CD4-positive, CD25-positive, alpha-beta regulatory T cell (primary cell): ENCODE measurements at regions not wholly inside any gene's neighbourhood (a gene's known extent, or its start where the extent isn't known, plus 50 kb on each side); places are given as distances from the start of the nearest gene placed in this dataset.

ENCODE experiments used
- ATAC-seq, 2 donors: fragments of 150-1000 bp; cut with Tn5 transposase; one replicate each; pipeline ENCODE4 v1.10.0; 2021; ENCODE audit warnings: low read depth in 2 of 2, moderate number of reproducible peaks in 2 of 2, moderate library complexity in 1 of 2
- DNase-seq, 3 donors: peaks; one replicate each; pipeline versions ENCODE4 v3.0.0 to v3.0.0-alpha.2; 2012 to 2022; ENCODE audit warnings: mixed read lengths in 1 of 3
- H3K27ac ChIP-seq: one replicate; pipeline ENCODE4 v1.7.0; 2013; ENCODE audit warnings: mild to moderate bottlenecking, low read length; ENCODE audit not compliant: insufficient read depth, poor library complexity, severe bottlenecking
- H3K27me3 ChIP-seq: one replicate; pipeline ENCODE4 v1.7.0; 2013; ENCODE audit warnings: low read length; ENCODE audit not compliant: control insufficient read depth, insufficient read depth
- H3K36me3 ChIP-seq: one replicate; pipeline ENCODE4 v1.7.0; 2013; ENCODE audit warnings: mild to moderate bottlenecking, low read length, moderate library complexity; ENCODE audit not compliant: control insufficient read depth, insufficient read depth
- H3K4me1 ChIP-seq: 2 replicates; pipeline ENCODE4 v1.7.0; 2013; ENCODE audit warnings: mild to moderate bottlenecking, low read length; ENCODE audit not compliant: insufficient read depth, control insufficient read depth, poor library complexity, severe bottlenecking
- H3K4me3 ChIP-seq: one replicate; pipeline ENCODE4 v1.7.0; 2013; ENCODE audit warnings: low read depth, mild to moderate bottlenecking, low read length, moderate library complexity
- H3K9me3 ChIP-seq, 2 experiments: 1 replicate in 1 of 2; 2 replicates in 1 of 2; pipeline ENCODE4 v1.7.0; 2013; ENCODE audit warnings: low read length in 2 of 2, mild to moderate bottlenecking in 1 of 2, moderate library complexity in 1 of 2; ENCODE audit not compliant: control insufficient read depth in 2 of 2
- H3K27ac Mint-ChIP-seq, 3 donors: one replicate each; pipeline ENCODE4 v1.8.0; 2020 to 2022; ENCODE audit warnings: mild to moderate bottlenecking in 3 of 3, mixed read lengths in 3 of 3, moderate library complexity in 2 of 3
- H3K27me3 Mint-ChIP-seq: one replicate; pipeline ENCODE4 v1.8.0; 2022; ENCODE audit warnings: mild to moderate bottlenecking, mixed read lengths
- H3K36me3 Mint-ChIP-seq: one replicate; pipeline ENCODE4 v1.8.0; 2020; ENCODE audit warnings: mixed read lengths
- H3K4me1 Mint-ChIP-seq, 4 donors: one replicate each; pipeline ENCODE4 v1.8.0; 2020 to 2022; ENCODE audit warnings: mixed read lengths in 4 of 4, mild to moderate bottlenecking in 1 of 4
- H3K4me3 Mint-ChIP-seq, 4 donors: one replicate each; pipeline ENCODE4 v1.8.0; 2020 to 2022; ENCODE audit warnings: mild to moderate bottlenecking in 4 of 4, mixed read lengths in 4 of 4, moderate library complexity in 3 of 4
- H3K9me3 Mint-ChIP-seq, 7 donors: one replicate each; pipeline ENCODE4 v1.8.0; 2020 to 2022; ENCODE audit warnings: mixed read lengths in 7 of 7, mild to moderate bottlenecking in 3 of 7, moderate library complexity in 2 of 7

- Mint-ChIP-seq H3K27me3 (peaks cover 4% of the 10 kb centered on the region), H3K4me1 (no peaks in the 10 kb centered on the region), H3K4me3 (no peak overlapping the region), H3K36me3 (no peaks in the 10 kb centered on the region), H3K9me3 (peaks cover 0 to 3% (median 2%) of the 10 kb centered on the region in 7 donors), H3K27ac (no peak overlapping the region)
- no peak for ATAC-seq
- DNase-seq, result no peak
- no peak overlapping the region for H3K27ac ChIP-seq
- peaks cover 1% of the 10 kb centered on the region for H3K27me3 ChIP-seq
- H3K4me1 ChIP-seq, result no peaks in the 10 kb centered on the region
- no peaks in the 10 kb centered on the region for H3K9me3 ChIP-seq
- H3K36me3 ChIP-seq, result no peaks in the 10 kb centered on the region
- H3K4me3 ChIP-seq, result no peak overlapping the region
Observed at GRCh38 chr6:8195040-8195713, 92.8 kb upstream of the EEF1E1 start.

- H3K9me3 Mint-ChIP-seq, result peaks cover 0 to 3% (median 2%) of the 10 kb centered on the region in 7 donors
- peaks cover 4% of the 10 kb centered on the region for H3K27me3 Mint-ChIP-seq
- ATAC-seq, result no peak
Observed at GRCh38 chr6:8194490-8194889, 92.1 kb upstream of the EEF1E1 start.

GRCh38 chr6:8193541-8193940 is 91.2 kb upstream of the EEF1E1 start:
- H3K4me3 Mint-ChIP-seq, result no peak overlapping the region
- Histone ChIP-seq H3K4me3 (no peak overlapping the region), H3K36me3 (no peaks in the 10 kb centered on the region), H3K27me3 (peaks cover 1% of the 10 kb centered on the region), H3K27ac (no peak overlapping the region), H3K9me3 (no peaks in the 10 kb centered on the region), H3K4me1 (no peaks in the 10 kb centered on the region)
- H3K27me3 Mint-ChIP-seq, result peaks cover 4% of the 10 kb centered on the region
- no peak for ATAC-seq
- H3K36me3 Mint-ChIP-seq, result no peaks in the 10 kb centered on the region
- no peak for DNase-seq
- H3K4me1 Mint-ChIP-seq, result no peaks in the 10 kb centered on the region
- H3K27ac Mint-ChIP-seq, result no peak overlapping the region
- peaks cover 0 to 3% (median 2%) of the 10 kb centered on the region in 7 donors for H3K9me3 Mint-ChIP-seq

More at GRCh38 chr6:8194490-8194889, 92.1 kb upstream of the EEF1E1 start:
- Histone ChIP-seq H3K9me3 (no peaks in the 10 kb centered on the region), H3K4me1 (no peaks in the 10 kb centered on the region), H3K27ac (no peak overlapping the region), H3K36me3 (no peaks in the 10 kb centered on the region), H3K4me3 (no peak overlapping the region), H3K27me3 (peaks cover 1% of the 10 kb centered on the region)
- Mint-ChIP-seq H3K4me1 (no peaks in the 10 kb centered on the region), H3K36me3 (no peaks in the 10 kb centered on the region), H3K27ac (no peak overlapping the region), H3K4me3 (no peak overlapping the region)
- DNase-seq, result no peak

- no peak overlapping the region for H3K4me3 Mint-ChIP-seq
- Histone ChIP-seq H3K4me3 (no peak overlapping the region), H3K4me1 (no peaks in the 10 kb centered on the region), H3K36me3 (no peaks in the 10 kb centered on the region), H3K27ac (no peak overlapping the region), H3K27me3 (no peaks in the 10 kb centered on the region), H3K9me3 (no peaks in the 10 kb centered on the region)
- ATAC-seq (no peak), DNase-seq (no peak)
- H3K27ac Mint-ChIP-seq, result no peak overlapping the region
- H3K36me3 Mint-ChIP-seq, result no peaks in the 10 kb centered on the region
- H3K9me3 Mint-ChIP-seq, result peaks cover 0 to 3% (median 2%) of the 10 kb centered on the region in 7 donors
- peaks cover 4% of the 10 kb centered on the region for H3K27me3 Mint-ChIP-seq
- H3K4me1 Mint-ChIP-seq, result no peaks in the 10 kb centered on the region
Observed at GRCh38 chr6:8192597-8192996, 90.2 kb upstream of the EEF1E1 start.

DNA sequence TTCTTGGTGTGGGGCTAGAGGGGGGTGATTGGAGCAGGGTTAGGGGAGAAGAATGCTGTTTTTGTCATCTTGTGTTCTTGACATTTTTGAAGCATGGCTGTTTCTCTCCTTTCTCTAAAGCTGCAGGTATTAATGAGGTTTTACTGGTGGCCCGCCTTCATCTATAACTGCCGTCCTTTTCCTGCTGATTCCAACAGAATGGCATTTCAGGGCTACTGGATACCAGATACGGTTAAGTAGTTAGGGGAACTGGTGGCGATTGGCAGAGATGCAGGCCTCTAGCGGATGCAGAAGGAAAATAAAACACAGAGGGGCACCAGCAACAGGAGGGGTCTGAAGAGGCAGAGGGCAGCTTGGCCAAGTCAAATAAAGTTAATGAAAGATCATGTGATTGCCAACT is 89.7 kb upstream of the EEF1E1 start:
- H3K27ac Mint-ChIP-seq, result no peak overlapping the region
- Histone ChIP-seq H3K36me3 (no peaks in the 10 kb centered on the region), H3K4me1 (no peaks in the 10 kb centered on the region), H3K9me3 (no peaks in the 10 kb centered on the region), H3K27me3 (no peaks in the 10 kb centered on the region), H3K27ac (no peak overlapping the region), H3K4me3 (no peak overlapping the region)
- H3K9me3 Mint-ChIP-seq, result peaks cover 0 to 3% (median 1%) of the 10 kb centered on the region in 7 donors
- H3K4me1 Mint-ChIP-seq, result no peaks in the 10 kb centered on the region
- DNase-seq (no peak), ATAC-seq (no peak)
- no peaks in the 10 kb centered on the region for H3K36me3 Mint-ChIP-seq
- H3K27me3 Mint-ChIP-seq, result peaks cover 4% of the 10 kb centered on the region
- no peak overlapping the region for H3K4me3 Mint-ChIP-seq

GRCh38 chr6:8191629-8192028 is 89.3 kb upstream of the EEF1E1 start:
- Mint-ChIP-seq H3K36me3 (no peaks in the 10 kb centered on the region), H3K27me3 (peaks cover 4% of the 10 kb centered on the region), H3K4me3 (no peak overlapping the region), H3K9me3 (peaks cover 0 to 3% (median 1%) of the 10 kb centered on the region in 7 donors), H3K4me1 (no peaks in the 10 kb centered on the region), H3K27ac (no peak overlapping the region)
- no peaks in the 10 kb centered on the region for H3K9me3 ChIP-seq
- no peaks in the 10 kb centered on the region for H3K27me3 ChIP-seq
- no peaks in the 10 kb centered on the region for H3K4me1 ChIP-seq
- H3K4me3 ChIP-seq, result no peak overlapping the region
- DNase-seq, result no peak
- H3K36me3 ChIP-seq, result no peaks in the 10 kb centered on the region
- no peak for ATAC-seq
- no peak overlapping the region for H3K27ac ChIP-seq

GRCh38 chr6:8187209-8187608 is 84.9 kb upstream of the EEF1E1 start:
- no peak for ATAC-seq
- Mint-ChIP-seq H3K9me3 (no peaks in the 10 kb centered on the region), H3K27ac (no peak overlapping the region), H3K36me3 (no peaks in the 10 kb centered on the region), H3K27me3 (no peaks in the 10 kb centered on the region), H3K4me1 (no peaks in the 10 kb centered on the region), H3K4me3 (no peak overlapping the region)
- no peak for DNase-seq
- Histone ChIP-seq H3K27ac (no peak overlapping the region), H3K4me1 (no peaks in the 10 kb centered on the region), H3K27me3 (no peaks in the 10 kb centered on the region), H3K4me3 (no peak overlapping the region), H3K9me3 (no peaks in the 10 kb centered on the region), H3K36me3 (no peaks in the 10 kb centered on the region)

DNA sequence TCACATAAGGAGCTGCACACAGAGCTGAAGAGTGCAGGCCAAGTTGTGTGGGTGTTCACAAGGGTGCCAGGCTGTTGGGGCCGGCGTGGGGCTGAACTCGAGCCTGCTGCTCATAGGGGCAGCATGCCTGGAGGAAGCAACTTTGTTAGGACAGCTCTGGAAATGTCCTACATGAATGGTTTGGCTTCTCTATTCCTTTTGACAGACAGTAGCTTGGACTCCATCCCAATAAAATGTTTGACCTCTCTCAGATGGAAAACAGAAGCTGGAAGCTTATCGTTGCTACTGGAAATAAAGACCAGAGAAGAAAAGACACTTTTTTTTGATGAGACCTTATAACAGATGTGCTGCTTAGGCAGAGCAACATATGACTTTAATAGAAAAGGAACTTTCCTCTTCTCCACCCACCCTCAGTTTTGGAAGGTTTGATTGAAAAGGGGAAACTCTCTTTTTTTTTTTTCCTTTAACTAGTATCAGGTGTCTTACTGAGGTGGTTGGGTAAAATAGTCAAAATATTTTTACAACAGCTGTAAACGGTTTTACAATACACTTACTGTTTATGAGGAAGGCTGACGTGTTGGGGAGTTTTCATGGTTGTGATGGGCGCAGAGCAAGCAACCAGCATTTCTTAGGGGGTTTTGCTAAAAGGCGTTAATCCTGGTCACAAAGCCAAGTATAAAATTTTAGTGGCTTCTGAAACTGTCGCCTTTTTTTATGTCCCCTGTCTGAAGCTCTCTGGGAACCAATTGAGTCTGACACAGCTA is 80.7 kb upstream of the EEF1E1 start:
- H3K36me3 Mint-ChIP-seq, result no peaks in the 10 kb centered on the region
- DNase-seq, result no peak
- Histone ChIP-seq H3K27me3 (no peaks in the 10 kb centered on the region), H3K9me3 (no peaks in the 10 kb centered on the region), H3K4me1 (no peaks in the 10 kb centered on the region), H3K36me3 (no peaks in the 10 kb centered on the region), H3K27ac (no peak overlapping the region), H3K4me3 (no peak overlapping the region)
- no peaks in the 10 kb centered on the region for H3K27me3 Mint-ChIP-seq
- no peaks in the 10 kb centered on the region for H3K9me3 Mint-ChIP-seq
- no peak overlapping the region for H3K27ac Mint-ChIP-seq
- no peak for ATAC-seq
- no peak overlapping the region for H3K4me3 Mint-ChIP-seq
- no peaks in the 10 kb centered on the region for H3K4me1 Mint-ChIP-seq
